GM23248 (cell line): ENCODE measurements at regions not wholly inside any gene's neighbourhood (a gene's known extent, or its start where the extent isn't known, plus 50 kb on each side); places are given as distances from the start of the nearest gene placed in this dataset.

Experiments
- EZH2 ChIP-seq: fragments of 200-600 bp; sonication (generic); IDR thresholded peaks from 2 replicates; pipeline ENCODE4 v1.6.1; 2018; ENCODE audit warnings: antibody characterized with exemption, mild to moderate bottlenecking; ENCODE audit not compliant: insufficient read depth, poor library complexity, severe bottlenecking
- EZH2phosphoT487 ChIP-seq: fragments of 200-600 bp; sonication (generic); IDR thresholded peaks from 2 replicates; pipeline ENCODE4 v1.6.1; 2018; ENCODE audit warnings: antibody characterized with exemption, moderate library complexity, mild to moderate bottlenecking, low read depth; ENCODE audit not compliant: insufficient read depth

GRCh38 chr9:95738438-95738837, 137.1 kb upstream of the ERCC6L2 start:
- TF ChIP-seq EZH2phosphoT487 = no peak
- no peak for TF ChIP-seq EZH2
